GM23338 (cell line): ENCODE measurements at regions not wholly inside any gene's neighbourhood (a gene's known extent, or its start where the extent isn't known, plus 50 kb on each side); places are given as distances from the start of the nearest gene placed in this dataset.

ENCODE experiments used
- ATAC-seq: fragments of 200-7000 bp; cut with Tn5 transposase; 3 replicates; pipeline ENCODE4 v1.9.1; 2020
- DNase-seq: peaks from one replicate; pipeline ENCODE4 v3.0.0-alpha.2; 2015; ENCODE audit warnings: low spot score
- H2AFZ ChIP-seq: fragments of 200-600 bp; sonication (generic); 2 replicates; pipeline ENCODE4 v1.8.0; 2016; ENCODE audit warnings: antibody characterized with exemption, mild to moderate bottlenecking, moderate library complexity
- H3F3A ChIP-seq: fragments of 200-600 bp; sonication (generic); replicated peaks from 2 replicates; pipeline ENCODE4 v1.8.0; 2017; ENCODE audit warnings: antibody characterized with exemption, mixed run types, low read depth
- H3K27ac ChIP-seq: fragments of 200-600 bp; sonication (generic); 2 replicates; pipeline ENCODE4 v1.6.1; 2016; ENCODE audit warnings: low read depth
- H3K27me3 ChIP-seq: fragments of 200-600 bp; sonication (generic); 2 replicates; pipeline ENCODE4 v1.8.0; 2016; ENCODE audit warnings: mild to moderate bottlenecking, mixed run types, moderate library complexity; ENCODE audit not compliant: insufficient read depth
- H3K36me3 ChIP-seq: fragments of 200-600 bp; sonication (generic); 2 replicates; pipeline ENCODE4 v1.8.0; 2016; ENCODE audit warnings: mild to moderate bottlenecking; ENCODE audit not compliant: insufficient read depth
- H3K4me1 ChIP-seq: fragments of 200-600 bp; sonication (generic); 2 replicates; pipeline ENCODE4 v1.8.0; 2016; ENCODE audit warnings: mild to moderate bottlenecking, moderate library complexity; ENCODE audit not compliant: insufficient read depth
- H3K4me2 ChIP-seq: fragments of 200-600 bp; sonication (generic); 2 replicates; pipeline ENCODE4 v1.7.1; 2017; ENCODE audit warnings: mixed run types
- H3K4me3 ChIP-seq: fragments of 200-600 bp; sonication (generic); 2 replicates; pipeline ENCODE4 v1.6.1; 2016; ENCODE audit warnings: mixed run types
- H3K79me2 ChIP-seq: fragments of 200-600 bp; sonication (generic); replicated peaks from 2 replicates; pipeline ENCODE4 v1.8.0; 2017; ENCODE audit warnings: mild to moderate bottlenecking; ENCODE audit not compliant: insufficient read depth
- H3K9me2 ChIP-seq: fragments of 200-600 bp; sonication (generic); 2 replicates; pipeline ENCODE4 v1.8.0; 2017; ENCODE audit not compliant: insufficient read depth
- H4K20me1 ChIP-seq: fragments of 200-600 bp; sonication (generic); replicated peaks from 2 replicates; pipeline ENCODE4 v1.8.0; 2017; ENCODE audit warnings: mild to moderate bottlenecking; ENCODE audit not compliant: insufficient read depth
- H3K27ac Mint-ChIP-seq: 2 replicates; pipeline ENCODE4 v1.8.0; 2020; ENCODE audit warnings: inconsistent platforms, mild to moderate bottlenecking, moderate library complexity, mixed read lengths
- H3K27me3 Mint-ChIP-seq: 3 replicates; pipeline ENCODE4 v1.8.0; 2022; ENCODE audit warnings: low read depth, mild to moderate bottlenecking, moderate library complexity, mixed read lengths, inconsistent platforms; ENCODE audit not compliant: insufficient read depth, poor library complexity
- H3K36me3 Mint-ChIP-seq: 3 replicates; pipeline ENCODE4 v1.8.0; 2021; ENCODE audit warnings: low read depth, mild to moderate bottlenecking, inconsistent platforms, moderate library complexity, mixed read lengths
- H3K4me1 Mint-ChIP-seq: 3 replicates; pipeline ENCODE4 v1.8.0; 2020; ENCODE audit warnings: mild to moderate bottlenecking, inconsistent platforms, mixed read lengths
- H3K4me3 Mint-ChIP-seq: 3 replicates; pipeline ENCODE4 v1.8.0; 2021; ENCODE audit warnings: moderate library complexity, mild to moderate bottlenecking, inconsistent platforms, mixed read lengths
- H3K9me3 Mint-ChIP-seq: 3 replicates; pipeline ENCODE4 v1.8.0; 2020; ENCODE audit warnings: moderate library complexity, mild to moderate bottlenecking, inconsistent platforms, mixed read lengths
- CREB1 ChIP-seq: fragments of 250-450 bp; sonication (Bioruptor Pico); IDR thresholded peaks from 2 replicates; pipeline ENCODE4 v1.5.0; 2020; ENCODE audit warnings: low read depth, mild to moderate bottlenecking, moderate library complexity
- CTCF ChIP-seq, 2 experiments: fragments of 200-600 bp in 1 of 2; sonication (generic) in 1 of 2; conservative IDR thresholded peaks; 2 replicates each; pipeline versions ENCODE4 v1.5.1 to v1.6.1; 2016 to 2017; ENCODE audit warnings: antibody characterized with exemption in 2 of 2, low read depth in 2 of 2, mild to moderate bottlenecking in 2 of 2, moderate library complexity in 1 of 2
- EZH2phosphoT487 ChIP-seq: fragments of 200-600 bp; sonication (generic); IDR thresholded peaks from one replicate; pipeline ENCODE4 v1.8.1; 2018; ENCODE audit warnings: antibody characterized with exemption; ENCODE audit not compliant: unreplicated experiment
- JUNB ChIP-seq: IDR thresholded peaks from one replicate; pipeline ENCODE4 v1.6.1; 2016; ENCODE audit warnings: antibody characterized with exemption; ENCODE audit not compliant: unreplicated experiment
- NANOG ChIP-seq: IDR thresholded peaks from 2 replicates; pipeline ENCODE4 v1.6.1; 2016; ENCODE audit warnings: antibody characterized with exemption, borderline replicate concordance
- POLR2AphosphoS5 ChIP-seq: IDR thresholded peaks from 2 replicates; pipeline ENCODE4 v1.6.1; 2016; ENCODE audit warnings: antibody characterized with exemption, low read depth
- STAT1 ChIP-seq: IDR thresholded peaks from one replicate; pipeline ENCODE4 v1.6.1; 2016; ENCODE audit warnings: antibody characterized with exemption; ENCODE audit not compliant: unreplicated experiment
- ZNF114 ChIP-seq: fragments of 250-450 bp; sonication (Bioruptor Pico); IDR thresholded peaks from 2 replicates; pipeline ENCODE4 v1.5.0; 2020; ENCODE audit warnings: mild to moderate bottlenecking, moderate library complexity
- TF ChIP-seq, protein P1 (sequence below): IDR thresholded peaks from 2 replicates; pipeline ENCODE4 v1.6.1; 2016; ENCODE audit warnings: antibody characterized with exemption
- TF ChIP-seq, protein P2 (sequence below): IDR thresholded peaks from one replicate; pipeline ENCODE4 v1.6.1; 2018; ENCODE audit warnings: antibody characterized with exemption; ENCODE audit not compliant: unreplicated experiment

DNA sequence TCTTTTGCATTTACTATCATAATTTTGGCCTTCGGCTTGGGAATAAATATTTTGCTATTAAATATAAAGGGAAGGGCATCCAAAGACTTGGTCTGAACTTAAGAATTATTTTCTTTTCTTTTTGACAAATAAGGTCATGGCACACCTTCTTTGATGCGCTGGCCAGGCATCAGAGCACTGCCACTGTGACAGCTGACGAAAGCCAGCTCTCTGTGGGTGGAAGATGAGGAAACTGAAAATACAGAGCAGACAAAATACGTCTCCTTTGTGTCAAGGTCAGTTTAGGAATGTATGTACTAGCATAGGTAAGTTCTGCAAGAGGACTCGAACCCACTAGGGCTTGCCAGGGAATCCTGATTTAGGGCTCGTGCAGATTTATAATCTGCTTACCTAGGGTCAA is 155.9 kb upstream of the MEIS1 start:
- H3K4me2 ChIP-seq = no peak overlapping the region
- no peak overlapping the region for H3K4me3 ChIP-seq
- ATAC-seq = no peak
- Mint-ChIP-seq H3K27me3 (no peaks in the 10 kb centered on the region), H3K36me3 (no peaks in the 10 kb centered on the region), H3K4me1 (peaks cover under 1% of the 10 kb centered on the region; the same call in 2 of the 3 replicates), H3K4me3 (no peak overlapping the region), H3K9me3 (no peaks in the 10 kb centered on the region), H3K27ac (no peak overlapping the region)
- H3K27me3 ChIP-seq = no peaks in the 10 kb centered on the region
- H4K20me1 ChIP-seq = no peaks in the 10 kb centered on the region
- no peaks in the 10 kb centered on the region for H3F3A ChIP-seq
- DNase-seq = no peak
- H3K27ac ChIP-seq = no peak overlapping the region
- peaks cover 9% of the 10 kb centered on the region for H3K4me1 ChIP-seq
- H2AFZ ChIP-seq = no peak overlapping the region
- H3K9me2 ChIP-seq = peaks cover 18% of the 10 kb centered on the region
- no peaks in the 10 kb centered on the region for H3K79me2 ChIP-seq
- no peaks in the 10 kb centered on the region for H3K36me3 ChIP-seq
- TF ChIP-seq, protein P1, sequence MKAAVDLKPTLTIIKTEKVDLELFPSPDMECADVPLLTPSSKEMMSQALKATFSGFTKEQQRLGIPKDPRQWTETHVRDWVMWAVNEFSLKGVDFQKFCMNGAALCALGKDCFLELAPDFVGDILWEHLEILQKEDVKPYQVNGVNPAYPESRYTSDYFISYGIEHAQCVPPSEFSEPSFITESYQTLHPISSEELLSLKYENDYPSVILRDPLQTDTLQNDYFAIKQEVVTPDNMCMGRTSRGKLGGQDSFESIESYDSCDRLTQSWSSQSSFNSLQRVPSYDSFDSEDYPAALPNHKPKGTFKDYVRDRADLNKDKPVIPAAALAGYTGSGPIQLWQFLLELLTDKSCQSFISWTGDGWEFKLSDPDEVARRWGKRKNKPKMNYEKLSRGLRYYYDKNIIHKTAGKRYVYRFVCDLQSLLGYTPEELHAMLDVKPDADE = no peak
- TF ChIP-seq POLR2AphosphoS5 (no peak), JUNB (no peak), CTCF (conservative IDR thresholded peaks at IDR 0.05; ENCODE audit: low read depth in 2 of 2) (no peak), STAT1 (no peak), EZH2phosphoT487 (no peak), CREB1 (CRISPR knock-in tag) (no peak), ZNF114 (CRISPR knock-in tag) (no peak), NANOG (no peak)
- TF ChIP-seq, protein P2, sequence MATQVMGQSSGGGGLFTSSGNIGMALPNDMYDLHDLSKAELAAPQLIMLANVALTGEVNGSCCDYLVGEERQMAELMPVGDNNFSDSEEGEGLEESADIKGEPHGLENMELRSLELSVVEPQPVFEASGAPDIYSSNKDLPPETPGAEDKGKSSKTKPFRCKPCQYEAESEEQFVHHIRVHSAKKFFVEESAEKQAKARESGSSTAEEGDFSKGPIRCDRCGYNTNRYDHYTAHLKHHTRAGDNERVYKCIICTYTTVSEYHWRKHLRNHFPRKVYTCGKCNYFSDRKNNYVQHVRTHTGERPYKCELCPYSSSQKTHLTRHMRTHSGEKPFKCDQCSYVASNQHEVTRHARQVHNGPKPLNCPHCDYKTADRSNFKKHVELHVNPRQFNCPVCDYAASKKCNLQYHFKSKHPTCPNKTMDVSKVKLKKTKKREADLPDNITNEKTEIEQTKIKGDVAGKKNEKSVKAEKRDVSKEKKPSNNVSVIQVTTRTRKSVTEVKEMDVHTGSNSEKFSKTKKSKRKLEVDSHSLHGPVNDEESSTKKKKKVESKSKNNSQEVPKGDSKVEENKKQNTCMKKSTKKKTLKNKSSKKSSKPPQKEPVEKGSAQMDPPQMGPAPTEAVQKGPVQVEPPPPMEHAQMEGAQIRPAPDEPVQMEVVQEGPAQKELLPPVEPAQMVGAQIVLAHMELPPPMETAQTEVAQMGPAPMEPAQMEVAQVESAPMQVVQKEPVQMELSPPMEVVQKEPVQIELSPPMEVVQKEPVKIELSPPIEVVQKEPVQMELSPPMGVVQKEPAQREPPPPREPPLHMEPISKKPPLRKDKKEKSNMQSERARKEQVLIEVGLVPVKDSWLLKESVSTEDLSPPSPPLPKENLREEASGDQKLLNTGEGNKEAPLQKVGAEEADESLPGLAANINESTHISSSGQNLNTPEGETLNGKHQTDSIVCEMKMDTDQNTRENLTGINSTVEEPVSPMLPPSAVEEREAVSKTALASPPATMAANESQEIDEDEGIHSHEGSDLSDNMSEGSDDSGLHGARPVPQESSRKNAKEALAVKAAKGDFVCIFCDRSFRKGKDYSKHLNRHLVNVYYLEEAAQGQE = no peak

DNA sequence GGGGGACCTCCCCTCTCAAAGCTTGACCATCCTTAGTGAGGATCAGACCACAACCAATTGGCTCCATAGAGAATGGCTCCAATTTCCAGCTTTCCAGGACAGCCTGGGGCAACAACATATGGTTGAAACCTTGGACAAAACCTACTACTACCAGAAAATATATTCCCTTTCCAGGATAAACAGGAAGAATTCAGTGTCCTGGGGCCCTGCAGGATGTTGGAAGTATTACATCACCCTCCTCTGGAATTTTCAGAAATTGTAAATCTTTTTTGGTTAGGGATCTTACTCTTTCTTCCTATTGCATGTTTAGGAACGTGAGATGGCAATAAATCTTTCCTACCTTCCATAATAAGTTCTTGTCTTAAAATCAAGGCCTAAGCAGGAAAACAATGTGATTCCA is 158.9 kb upstream of the MEIS1 start:
- TF ChIP-seq CREB1 (CRISPR knock-in tag) = no peak
- TF ChIP-seq ZNF114 (CRISPR knock-in tag) = no peak
- TF ChIP-seq NANOG = no peak
- TF ChIP-seq CTCF (conservative IDR thresholded peaks at IDR 0.05; ENCODE audit: low read depth in 2 of 2) = peak; percentile 5 to 52; a peak in 2 of 4 replicates
- TF ChIP-seq, protein P1 = no peak
- TF ChIP-seq STAT1 = no peak
- Histone ChIP-seq H2AFZ (no peak overlapping the region), H3K4me3 (no peak overlapping the region), H3K27ac (no peak overlapping the region), H3K36me3 (no peaks in the 10 kb centered on the region), H3K9me2 (peaks cover 6% of the 10 kb centered on the region), H3F3A (no peaks in the 10 kb centered on the region), H3K4me2 (no peak overlapping the region), H4K20me1 (no peaks in the 10 kb centered on the region), H3K79me2 (no peaks in the 10 kb centered on the region), H3K4me1 (peaks cover 21% of the 10 kb centered on the region), H3K27me3 (no peaks in the 10 kb centered on the region)
- Mint-ChIP-seq H3K4me3 (no peak overlapping the region), H3K27me3 (peaks cover 1% of the 10 kb centered on the region), H3K9me3 (no peaks in the 10 kb centered on the region), H3K36me3 (no peaks in the 10 kb centered on the region), H3K4me1 (peaks cover 21% of the 10 kb centered on the region), H3K27ac (no peak overlapping the region)
- DNase-seq (peak; percentile 47), ATAC-seq (no peak)
